IMR-90 (cell line): ENCODE measurements at regions not wholly inside any gene's neighbourhood (a gene's known extent, or its start where the extent isn't known, plus 50 kb on each side); places are given as distances from the start of the nearest gene placed in this dataset.

ENCODE experiments used
- ATAC-seq: fragments of 200-7000 bp; cut with Tn5 transposase; 2 replicates; pipeline ENCODE4 v1.9.1; 2020; ENCODE audit warnings: low read depth, mild to moderate bottlenecking, moderate library complexity
- BruUV-seq: library from RNA; stranded (reverse); fragments of 400-500 nt; replicated peaks from 2 replicates; lab custom pipeline; 2021; lab: Mats Ljungman, UMichigan
- CTCF ChIA-PET: fragments of 300-600 bp; formaldehyde crosslinking; extraction: SDS; loops from one replicate; lab custom pipeline; 2021; ENCODE audit warnings: antibody characterized with exemption; lab: Yijun Ruan, JAX
- POLR2A ChIA-PET: fragments of 300-600 bp; sonication (Branson Sonifier 250); formaldehyde crosslinking; loops from one replicate; lab custom pipeline; 2022; ENCODE audit warnings: antibody characterized with exemption; ENCODE audit not compliant: unreplicated experiment; lab: Charles Lee
- DNase-seq: peaks from one replicate; pipeline ENCODE4 v3.0.0; 2013
- H2AFZ ChIP-seq: replicated peaks from 2 replicates; pipeline ENCODE3; 2013; ENCODE audit warnings: low read length, mild to moderate bottlenecking; ENCODE audit not compliant: poor library complexity
- H2AK5ac ChIP-seq: 2 replicates; pipeline ENCODE4 v1.6.1; 2013; ENCODE audit warnings: low read depth, low read length, inconsistent platforms
- H2AK9ac ChIP-seq: replicated peaks from 2 replicates; pipeline ENCODE3; 2013; ENCODE audit warnings: mild to moderate bottlenecking, low read depth, low read length, moderate library complexity; ENCODE audit not compliant: poor library complexity
- H2BK120ac ChIP-seq: 2 replicates; pipeline ENCODE4 v1.6.1; 2013; ENCODE audit warnings: low read depth, low read length, inconsistent platforms
- H2BK15ac ChIP-seq: 3 replicates; pipeline ENCODE4 v1.6.1; 2013; ENCODE audit warnings: low read depth, low read length, inconsistent platforms
- H2BK20ac ChIP-seq: 2 replicates; pipeline ENCODE4 v1.6.1; 2013; ENCODE audit warnings: low read depth, mild to moderate bottlenecking, inconsistent platforms, low read length, moderate library complexity
- H2BK5ac ChIP-seq: 2 replicates; pipeline ENCODE4 v1.6.1; 2013; ENCODE audit warnings: mild to moderate bottlenecking, low read depth, low read length, inconsistent platforms; ENCODE audit not compliant: poor library complexity, severe bottlenecking
- H3K14ac ChIP-seq: replicated peaks from 2 replicates; pipeline ENCODE4 v1.6.1; 2013; ENCODE audit warnings: low read depth, low read length, inconsistent platforms
- H3K18ac ChIP-seq: 2 replicates; pipeline ENCODE4 v1.6.1; 2013; ENCODE audit warnings: low read depth, low read length, control low read depth
- H3K23ac ChIP-seq: 2 replicates; pipeline ENCODE4 v1.6.1; 2013; ENCODE audit warnings: low read depth, low read length, inconsistent platforms
- H3K27ac ChIP-seq: 2 replicates; pipeline ENCODE4 v1.5.1; 2013; ENCODE audit warnings: mild to moderate bottlenecking, control low read depth, low read length; ENCODE audit not compliant: insufficient read depth
- H3K27me3 ChIP-seq: 2 replicates; pipeline ENCODE4 v1.6.1; 2013; ENCODE audit warnings: low read length; ENCODE audit not compliant: control insufficient read depth, insufficient read depth
- H3K36me3 ChIP-seq: 2 replicates; pipeline ENCODE4 v1.6.1; 2013; ENCODE audit warnings: low read length, mixed read lengths; ENCODE audit not compliant: control insufficient read depth, insufficient read depth
- H3K4ac ChIP-seq: 2 replicates; pipeline ENCODE4 v1.6.1; 2013; ENCODE audit warnings: low read depth, low read length, inconsistent platforms
- H3K4me1 ChIP-seq: 2 replicates; pipeline ENCODE4 v1.6.1; 2013; ENCODE audit warnings: low read length, mixed read lengths; ENCODE audit not compliant: control insufficient read depth, insufficient read depth
- H3K4me2 ChIP-seq: 2 replicates; pipeline ENCODE4 v1.6.1; 2013; ENCODE audit warnings: low read depth, mild to moderate bottlenecking, control low read depth, low read length, moderate library complexity
- H3K4me3 ChIP-seq: 2 replicates; pipeline ENCODE4 v1.5.1; 2013; ENCODE audit warnings: low read depth, mild to moderate bottlenecking, control low read depth, low read length, moderate library complexity; ENCODE audit not compliant: insufficient read depth
- H3K56ac ChIP-seq: 2 replicates; pipeline ENCODE4 v1.6.1; 2013; ENCODE audit warnings: low read length, inconsistent platforms; ENCODE audit not compliant: insufficient read depth; ENCODE audit errors: extremely low read depth
- H3K79me1 ChIP-seq, 2 experiments: 2 replicates each; pipeline ENCODE4 v1.6.1; 2013; ENCODE audit warnings: low read length in 2 of 2, inconsistent platforms in 1 of 2, low read depth in 1 of 2
- H3K9ac ChIP-seq: 2 replicates; pipeline ENCODE4 v1.6.1; 2013; ENCODE audit warnings: low read depth, low read length, control low read depth
- H3K9me1 ChIP-seq: 2 replicates; pipeline ENCODE4 v1.6.1; 2013; ENCODE audit warnings: low read length, inconsistent platforms; ENCODE audit not compliant: insufficient read depth
- H3K9me3 ChIP-seq: 2 replicates; pipeline ENCODE4 v1.6.1; 2013; ENCODE audit warnings: low read length; ENCODE audit not compliant: control insufficient read depth, insufficient read depth
- H4K20me1 ChIP-seq: 2 replicates; pipeline ENCODE4 v1.6.1; 2013; ENCODE audit warnings: low read length, inconsistent platforms; ENCODE audit not compliant: insufficient read depth
- H4K5ac ChIP-seq: 2 replicates; pipeline ENCODE4 v1.6.1; 2013; ENCODE audit warnings: mild to moderate bottlenecking, low read depth, low read length, control low read depth
- H4K8ac ChIP-seq, 2 experiments: 2 replicates each; pipeline ENCODE4 v1.6.1; 2013; ENCODE audit warnings: low read depth in 2 of 2, low read length in 2 of 2, control low read depth in 1 of 2, inconsistent platforms in 1 of 2
- H4K91ac ChIP-seq: 2 replicates; pipeline ENCODE4 v1.6.1; 2013; ENCODE audit warnings: low read depth, low read length, inconsistent platforms; ENCODE audit not compliant: insufficient read depth
- BHLHE40 ChIP-seq: fragments of 150-350 bp; IDR thresholded peaks from 2 replicates; pipeline ENCODE4 v1.6.1; 2016; ENCODE audit warnings: mild to moderate bottlenecking, low read depth, low read length
- CEBPB ChIP-seq: IDR thresholded peaks from 2 replicates; pipeline ENCODE4 v1.6.1; 2012; ENCODE audit warnings: low read depth, low read length, improper control_type of control experiment
- CHD1 ChIP-seq: IDR thresholded peaks from 2 replicates; pipeline ENCODE4 v1.6.1; 2012; ENCODE audit warnings: low read depth, low read length, improper control_type of control experiment
- CTCF ChIP-seq: conservative IDR thresholded peaks from 2 replicates; pipeline ENCODE4 v1.5.1; 2012; ENCODE audit warnings: mild to moderate bottlenecking, low read depth, low read length, improper control_type of control experiment
- FOS ChIP-seq: fragments of 150-350 bp; IDR thresholded peaks from 2 replicates; pipeline ENCODE4 v1.6.1; 2016; ENCODE audit warnings: low read depth, low read length
- MAFK ChIP-seq: IDR thresholded peaks from 2 replicates; pipeline ENCODE4 v1.6.1; 2012; ENCODE audit warnings: low read depth, low read length, improper control_type of control experiment
- MAZ ChIP-seq: IDR thresholded peaks from 2 replicates; pipeline ENCODE4 v1.6.1; 2012; ENCODE audit warnings: low read depth, mild to moderate bottlenecking, low read length, improper control_type of control experiment, moderate library complexity, borderline replicate concordance
- MXI1 ChIP-seq: IDR thresholded peaks from 2 replicates; pipeline ENCODE4 v1.6.1; 2012; ENCODE audit warnings: low read depth, mild to moderate bottlenecking, low read length, moderate library complexity, borderline replicate concordance
- NFE2L2 ChIP-seq: fragments of 150-350 bp; IDR thresholded peaks from 2 replicates; pipeline ENCODE4 v1.6.1; 2016; ENCODE audit warnings: low read depth, mild to moderate bottlenecking, low read length
- POLR2A ChIP-seq: IDR thresholded peaks from 2 replicates; pipeline ENCODE4 v1.6.1; 2012; ENCODE audit warnings: mild to moderate bottlenecking, low read depth, low read length
- RAD21 ChIP-seq: IDR thresholded peaks from 2 replicates; pipeline ENCODE4 v1.6.1; 2012; ENCODE audit warnings: low read length, improper control_type of control experiment
- RCOR1 ChIP-seq: IDR thresholded peaks from 2 replicates; pipeline ENCODE4 v1.6.1; 2012; ENCODE audit warnings: mild to moderate bottlenecking, low read length, improper control_type of control experiment; ENCODE audit not compliant: insufficient replicate concordance
- RFX5 ChIP-seq: IDR thresholded peaks from 2 replicates; pipeline ENCODE4 v1.8.0; 2012; ENCODE audit warnings: low read depth, mild to moderate bottlenecking, low read length, moderate library complexity
- SMC3 ChIP-seq: fragments of 150-350 bp; IDR thresholded peaks from 2 replicates; pipeline ENCODE4 v1.6.1; 2016; ENCODE audit warnings: low read depth, mild to moderate bottlenecking, antibody characterized with exemption, low read length, moderate library complexity
- USF2 ChIP-seq: fragments of 150-350 bp; IDR thresholded peaks from 2 replicates; pipeline ENCODE4 v1.6.1; 2017; ENCODE audit warnings: mild to moderate bottlenecking, antibody characterized with exemption, low read length, low read depth
- WGBS, 2 experiments: methylation state at CpG; one replicate each; pipeline versions ENCODE4 v1.1.5 to v1.1.7; 2013; ENCODE audit warnings: missing lambda C conversion rate in 2 of 2; ENCODE audit not compliant: insufficient read length in 1 of 2; ENCODE audit errors: extremely low coverage in 2 of 2; 5-methylcytosine and 5-hydroxymethylcytosine counted together
- dilution Hi-C: fragments of 300-500 bp; cut with HindIII; formaldehyde crosslinking; loops from one replicate; pipeline ENCODE4 v1.14.3; 2018; ENCODE audit warnings: low sequenced_read_pairs; ENCODE audit not compliant: unreplicated experiment
- in situ Hi-C: fragments of 300-500 bp; cut with MboI; formaldehyde crosslinking; loops from 3 replicates; pipeline ENCODE4 v1.14.3; 2019; ENCODE audit warnings: low sequenced_read_pairs, inconsistent platforms, mixed read lengths
- intact Hi-C: fragments of 100-400 bp; cut with micrococcal nuclease; formaldehyde crosslinking; loops from 2 replicates; pipeline ENCODE4 v1.10.0; 2022
- TF ChIP-seq, protein P1 (sequence below): fragments of 150-350 bp; IDR thresholded peaks from 2 replicates; pipeline ENCODE4 v1.6.1; 2016; ENCODE audit warnings: low read depth, mild to moderate bottlenecking, low read length, moderate library complexity, borderline replicate concordance

GRCh38 chr7:124429923-124430322 is 335.7 kb downstream of the GPR37 start:
- no peak for ATAC-seq
- CTCF ChIA-PET: no interaction called here

More at GRCh38 chr7:124429923-124430322, 335.7 kb downstream of the GPR37 start:
- Histone ChIP-seq H2BK15ac (no peak overlapping the region), H3K4me1 (no peaks in the 10 kb centered on the region), H3K9me3 (no peaks in the 10 kb centered on the region), H3K27me3 (no peaks in the 10 kb centered on the region), H3K9ac (no peak overlapping the region), H4K8ac (no peak overlapping the region), H2AFZ (no peak overlapping the region), H2AK5ac (no peak overlapping the region), H3K18ac (no peak overlapping the region), H4K5ac (no peak overlapping the region), H4K20me1 (no peaks in the 10 kb centered on the region), H2BK5ac (no peak overlapping the region), H4K91ac (no peak overlapping the region), H3K4ac (no peak overlapping the region), H3K14ac (no peak overlapping the region), H3K4me3 (no peak overlapping the region), H3K79me1 (no peaks in the 10 kb centered on the region), H3K23ac (no peak overlapping the region), H3K27ac (no peak overlapping the region), H3K56ac (no peak overlapping the region), H3K9me1 (no peaks in the 10 kb centered on the region), H3K36me3 (no peaks in the 10 kb centered on the region), H2BK20ac (no peak overlapping the region), H2AK9ac (no peak overlapping the region), H3K4me2 (no peak overlapping the region), H2BK120ac (no peak overlapping the region)
- DNase-seq: no peak
- POLR2A ChIA-PET: no interaction called here
- dilution Hi-C loops (no loop called here), in situ Hi-C loops (no loop called here), intact Hi-C loops (no loop called here)
- no TSS peak for BruUV-seq
- TF ChIP-seq MAFK (no peak), CEBPB (no peak), RFX5 (no peak), RAD21 (no peak), CHD1 (no peak), RCOR1 (no peak), NFE2L2 (no peak), USF2 (no peak), BHLHE40 (no peak), CTCF (no peak), FOS (no peak), SMC3 (no peak), MXI1 (no peak), POLR2A (no peak), MAZ (no peak)
- TF ChIP-seq, protein P1, sequence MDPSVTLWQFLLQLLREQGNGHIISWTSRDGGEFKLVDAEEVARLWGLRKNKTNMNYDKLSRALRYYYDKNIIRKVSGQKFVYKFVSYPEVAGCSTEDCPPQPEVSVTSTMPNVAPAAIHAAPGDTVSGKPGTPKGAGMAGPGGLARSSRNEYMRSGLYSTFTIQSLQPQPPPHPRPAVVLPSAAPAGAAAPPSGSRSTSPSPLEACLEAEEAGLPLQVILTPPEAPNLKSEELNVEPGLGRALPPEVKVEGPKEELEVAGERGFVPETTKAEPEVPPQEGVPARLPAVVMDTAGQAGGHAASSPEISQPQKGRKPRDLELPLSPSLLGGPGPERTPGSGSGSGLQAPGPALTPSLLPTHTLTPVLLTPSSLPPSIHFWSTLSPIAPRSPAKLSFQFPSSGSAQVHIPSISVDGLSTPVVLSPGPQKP: no peak
- WGBS, 2 experiments: no CpG with 5 or more reads among the region's 4 CpGs
